Prostate gland (tissue), 2 donors: ENCODE measurements at regions not wholly inside any gene's neighbourhood (a gene's known extent, or its start where the extent isn't known, plus 50 kb on each side); places are given as distances from the start of the nearest gene placed in this dataset.

ENCODE experiments used
- DNase-seq: peaks from one replicate; pipeline ENCODE4 v3.0.0-alpha.2; 2019; ENCODE audit warnings: low spot score
- H3K27ac ChIP-seq, 2 donors: fragments of 200-600 bp; sonication (generic); 2 replicates each; pipeline ENCODE4 v1.5.1; 2017 to 2019
- H3K27me3 ChIP-seq: fragments of 200-600 bp; sonication (generic); replicated peaks from 2 replicates; pipeline ENCODE4 v1.5.1; 2019; ENCODE audit not compliant: insufficient read depth
- H3K36me3 ChIP-seq, 2 donors: fragments of 200-600 bp; sonication (generic); 1 replicate in 1 of 2; 2 replicates in 1 of 2; pipeline versions ENCODE4 v1.5.1 to v1.8.1; 2017 to 2019
- H3K4me1 ChIP-seq: fragments of 200-600 bp; sonication (generic); replicated peaks from 2 replicates; pipeline ENCODE4 v1.5.1; 2019
- H3K4me3 ChIP-seq, 2 donors: fragments of 200-600 bp; sonication (generic); 2 replicates each; pipeline ENCODE4 v1.5.1; 2017 to 2019
- H3K9me3 ChIP-seq: fragments of 200-600 bp; sonication (generic); 2 replicates; pipeline ENCODE4 v1.5.1; 2017
- POLR2A ChIP-seq: fragments of 450-650 bp; IDR thresholded peaks from one replicate; pipeline ENCODE4 v1.6.1; 2016; ENCODE audit warnings: antibody characterized with exemption, mild to moderate bottlenecking
- POLR2AphosphoS5 ChIP-seq: sonication (generic); formaldehyde crosslinking; IDR thresholded peaks from one replicate; pipeline ENCODE4 v1.6.1; 2017; ENCODE audit warnings: antibody characterized with exemption
- WGBS: methylation state at CpG from one replicate; pipeline ENCODE4 v1.1.5; 2018; 5-methylcytosine and 5-hydroxymethylcytosine counted together
- intact Hi-C: fragments of 100-400 bp; cut with DNase I; formaldehyde crosslinking; loops from one replicate; pipeline ENCODE4 v1.14.2; 2022
- TF ChIP-seq, protein P1 (sequence below), 4 experiments: fragments of 200-600 bp in 2 of 4; fragments of 450-650 bp in 2 of 4; sonication (generic) in 2 of 4; IDR thresholded peaks; 1 replicate in 3 of 4; 2 replicates in 1 of 4; pipeline ENCODE4 v1.5.1; 2016 to 2019; ENCODE audit warnings: antibody characterized with exemption in 4 of 4, mild to moderate bottlenecking in 2 of 4, moderate library complexity in 2 of 4

DNA sequence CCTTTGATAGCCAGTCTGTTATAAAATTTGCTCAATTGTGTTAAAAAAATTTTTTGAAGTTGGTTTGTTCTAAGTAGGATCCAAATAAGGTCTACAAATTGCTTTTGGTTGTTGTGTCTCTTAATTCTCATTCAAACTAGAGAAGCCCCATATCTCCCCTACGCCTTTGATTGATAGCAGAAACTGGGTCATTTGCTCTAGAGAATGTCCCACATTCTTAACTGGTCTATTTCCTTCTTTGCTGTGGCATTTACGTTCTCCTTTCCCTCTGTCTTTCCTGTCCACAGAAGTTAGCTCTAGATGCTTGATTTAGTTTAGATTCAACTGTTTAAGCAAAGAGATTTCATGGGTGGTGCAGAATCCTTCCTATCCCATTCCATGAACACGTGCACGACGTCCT lies 174.6 kb upstream of the SVIL start:
- H3K9me3 ChIP-seq = no peaks in the 10 kb centered on the region
- no peaks in the 10 kb centered on the region for H3K4me1 ChIP-seq
- H3K27ac ChIP-seq = peak overlapping the region; percentile 74 to 86
- intact Hi-C loops = no loop called here
- no peaks in the 10 kb centered on the region for H3K36me3 ChIP-seq
- no peaks in the 10 kb centered on the region for H3K27me3 ChIP-seq
- TF ChIP-seq, protein P1, sequence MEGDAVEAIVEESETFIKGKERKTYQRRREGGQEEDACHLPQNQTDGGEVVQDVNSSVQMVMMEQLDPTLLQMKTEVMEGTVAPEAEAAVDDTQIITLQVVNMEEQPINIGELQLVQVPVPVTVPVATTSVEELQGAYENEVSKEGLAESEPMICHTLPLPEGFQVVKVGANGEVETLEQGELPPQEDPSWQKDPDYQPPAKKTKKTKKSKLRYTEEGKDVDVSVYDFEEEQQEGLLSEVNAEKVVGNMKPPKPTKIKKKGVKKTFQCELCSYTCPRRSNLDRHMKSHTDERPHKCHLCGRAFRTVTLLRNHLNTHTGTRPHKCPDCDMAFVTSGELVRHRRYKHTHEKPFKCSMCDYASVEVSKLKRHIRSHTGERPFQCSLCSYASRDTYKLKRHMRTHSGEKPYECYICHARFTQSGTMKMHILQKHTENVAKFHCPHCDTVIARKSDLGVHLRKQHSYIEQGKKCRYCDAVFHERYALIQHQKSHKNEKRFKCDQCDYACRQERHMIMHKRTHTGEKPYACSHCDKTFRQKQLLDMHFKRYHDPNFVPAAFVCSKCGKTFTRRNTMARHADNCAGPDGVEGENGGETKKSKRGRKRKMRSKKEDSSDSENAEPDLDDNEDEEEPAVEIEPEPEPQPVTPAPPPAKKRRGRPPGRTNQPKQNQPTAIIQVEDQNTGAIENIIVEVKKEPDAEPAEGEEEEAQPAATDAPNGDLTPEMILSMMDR (IDR thresholded peaks at IDR 0.05) = no peak
- no peak for TF ChIP-seq POLR2AphosphoS5
- TF ChIP-seq POLR2A = no peak
- no peak overlapping the region for H3K4me3 ChIP-seq
- DNase-seq = no peak
- 87% methylated on average over 5 of the region's 5 CpGs for WGBS

DNA sequence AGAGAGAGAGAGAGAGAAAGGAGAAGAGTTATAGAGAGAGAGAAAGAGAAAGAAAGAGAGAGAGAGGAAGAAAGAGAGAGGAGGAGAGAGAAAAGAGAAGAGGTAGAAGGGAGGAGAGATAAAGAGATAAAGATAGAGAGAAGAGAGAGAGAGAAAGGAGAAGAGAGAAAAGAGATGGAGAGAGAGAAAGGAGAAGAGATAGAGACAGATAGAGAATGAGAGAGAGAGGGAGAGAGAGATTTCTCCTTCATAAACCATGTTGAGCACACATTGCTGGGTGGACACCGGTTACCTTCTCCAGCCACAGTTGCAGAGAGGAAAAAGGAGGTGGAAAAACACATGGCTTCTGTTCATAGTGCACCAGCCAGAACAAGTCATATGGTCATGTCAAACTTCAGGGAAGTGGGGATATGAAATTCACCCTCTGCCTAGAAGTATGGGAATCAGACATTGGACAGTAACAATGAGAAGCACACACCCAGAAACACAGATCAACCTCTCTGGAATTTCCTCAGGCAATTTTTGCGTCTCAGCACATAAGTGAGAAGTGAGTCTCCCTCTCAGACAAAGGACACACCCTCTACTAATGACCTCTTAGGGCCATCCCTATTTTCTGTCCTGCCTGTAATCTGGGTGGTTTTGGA lies 172.5 kb upstream of the SVIL start:
- no peaks in the 10 kb centered on the region for H3K27me3 ChIP-seq
- intact Hi-C loops = no loop called here
- H3K27ac ChIP-seq = peak overlapping the region in 1 of 2 donors; percentile 33
- WGBS = 57% methylated on average over 2 of the region's 2 CpGs
- TF ChIP-seq POLR2AphosphoS5 = no peak
- TF ChIP-seq, protein P1 (IDR thresholded peaks at IDR 0.05) = no peak
- no peak for TF ChIP-seq POLR2A
- H3K4me3 ChIP-seq = no peak overlapping the region
- peaks cover 2% of the 10 kb centered on the region for H3K4me1 ChIP-seq
- no peaks in the 10 kb centered on the region for H3K36me3 ChIP-seq
- no peaks in the 10 kb centered on the region for H3K9me3 ChIP-seq
- no peak for DNase-seq

GRCh38 chr10:29806350-29806788 lies 171.6 kb upstream of the SVIL start:
- H3K27me3 ChIP-seq = no peaks in the 10 kb centered on the region
- no peak overlapping the region for H3K4me3 ChIP-seq
- whole genome bisulfite sequencing = 56% methylated on average over 2 of the region's 2 CpGs
- DNase-seq = no peak
- no peaks in the 10 kb centered on the region for H3K36me3 ChIP-seq
- no peak for TF ChIP-seq POLR2AphosphoS5
- no peak for TF ChIP-seq POLR2A
- TF ChIP-seq, protein P1 (IDR thresholded peaks at IDR 0.05) = no peak
- no peaks in the 10 kb centered on the region for H3K9me3 ChIP-seq
- peaks cover 2% of the 10 kb centered on the region for H3K4me1 ChIP-seq
- intact Hi-C loops = no loop called here
- no peak overlapping the region for H3K27ac ChIP-seq

DNA sequence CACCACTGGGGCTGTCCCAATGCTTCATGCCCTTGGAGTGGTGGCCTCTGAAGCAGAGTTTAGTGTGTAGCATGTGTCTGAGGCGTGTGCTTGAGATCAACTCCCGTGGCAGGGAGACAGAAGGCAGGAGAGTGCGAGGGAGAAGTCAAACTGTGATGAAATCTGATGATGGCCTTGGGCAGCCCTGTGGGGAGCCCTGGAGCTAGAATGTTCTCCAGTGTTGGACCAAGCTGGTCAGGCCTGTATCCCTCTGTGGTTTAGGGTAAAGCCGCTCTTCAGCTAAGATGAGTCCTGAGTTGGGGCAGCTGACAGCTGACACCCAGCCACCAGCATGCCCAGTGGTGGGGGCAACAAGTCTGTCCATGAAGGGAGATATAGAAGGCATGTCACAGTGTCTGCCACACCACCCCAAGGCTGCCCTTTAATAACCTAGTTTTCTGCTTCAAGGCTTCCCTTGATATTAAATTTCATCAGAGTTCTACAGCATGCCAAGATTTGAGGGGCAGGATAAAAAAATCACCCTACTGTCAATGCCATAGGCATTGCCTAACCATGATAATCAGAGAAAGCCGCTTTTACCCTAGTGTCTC lies 170.5 kb upstream of the SVIL start:
- intact Hi-C loops = no loop called here
- 89% methylated on average over 5 of the region's 5 CpGs for WGBS
- Histone ChIP-seq H3K27ac (peak overlapping the region in 1 of 2 donors; percentile 14), H3K4me3 (no peak overlapping the region), H3K36me3 (no peaks in the 10 kb centered on the region), H3K27me3 (no peaks in the 10 kb centered on the region), H3K4me1 (peaks cover 2% of the 10 kb centered on the region), H3K9me3 (no peaks in the 10 kb centered on the region)
- TF ChIP-seq POLR2A = no peak
- no peak for TF ChIP-seq POLR2AphosphoS5
- TF ChIP-seq, protein P1 (IDR thresholded peaks at IDR 0.05) = no peak
- no peak for DNase-seq
